GM18502 (cell line): ENCODE measurements at regions not wholly inside any gene's neighbourhood (a gene's known extent, or its start where the extent isn't known, plus 50 kb on each side); places are given as distances from the start of the nearest gene placed in this dataset.
"Not testable (repeated sequence)": the region's sequence is repeated elsewhere in the genome, so short reads cannot be mapped to it uniquely, and the experiment has no call there.

Source experiments
- ATAC-seq: cut with Tn5 transposase; IDR thresholded peaks from one replicate; pipeline ENCODE4 v1.9.1; 2021; ENCODE audit warnings: mild to moderate bottlenecking; ENCODE audit not compliant: unreplicated experiment, poor library complexity

DNA sequence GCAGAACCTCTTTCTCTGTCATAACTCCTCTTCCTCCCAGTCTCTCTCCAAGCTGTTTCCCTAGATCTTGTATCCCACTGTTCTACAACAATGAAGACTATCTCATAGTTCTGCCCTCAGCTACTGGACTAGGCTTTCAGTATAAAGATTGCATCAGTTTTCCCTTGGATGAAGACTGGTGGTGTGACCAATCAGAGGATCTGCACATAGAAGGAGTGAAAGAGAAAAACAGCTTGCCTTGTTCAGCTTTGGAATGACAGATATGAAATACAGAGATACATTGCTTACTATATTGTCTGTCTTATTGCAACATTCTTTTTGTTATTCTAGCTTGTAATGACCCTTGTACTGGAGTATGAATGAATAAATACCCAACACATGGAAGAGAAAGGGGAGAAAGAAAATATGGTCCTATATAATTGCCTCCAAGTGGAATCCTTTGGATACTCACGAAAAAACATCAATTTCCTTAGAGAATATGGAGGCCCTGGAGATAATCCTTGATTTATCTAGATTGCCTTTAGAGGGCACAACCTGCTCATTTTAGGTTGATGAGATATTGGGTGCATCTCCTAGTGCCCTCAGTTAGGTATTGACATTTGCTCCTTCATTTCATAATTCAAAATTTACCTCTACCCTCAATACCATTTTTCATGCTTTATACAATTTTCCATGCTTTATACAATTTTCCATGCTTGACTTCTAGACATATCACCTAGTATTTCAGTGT, 395.8 kb downstream of the NAF1 start:
- no peak for ATAC-seq

DNA sequence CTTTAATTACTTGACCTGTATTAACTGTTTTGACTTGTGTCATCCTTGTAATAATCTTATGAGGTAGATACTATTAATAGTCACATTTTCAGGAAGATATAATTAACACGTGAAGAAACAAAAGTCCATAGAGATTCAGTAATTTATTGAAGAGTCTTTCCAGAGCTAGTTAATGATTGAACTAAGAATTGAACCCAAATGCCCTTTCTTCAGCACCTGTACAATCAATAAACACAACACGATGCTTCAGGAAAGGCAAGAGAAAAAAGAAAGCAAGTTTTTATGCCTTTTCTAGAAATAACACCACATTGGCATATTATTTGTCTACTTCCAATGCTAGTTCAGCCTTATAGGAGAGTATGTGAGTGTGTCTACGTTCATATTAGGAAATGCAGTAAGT, 399.6 kb downstream of the NAF1 start:
- ATAC-seq, result no peak

DNA sequence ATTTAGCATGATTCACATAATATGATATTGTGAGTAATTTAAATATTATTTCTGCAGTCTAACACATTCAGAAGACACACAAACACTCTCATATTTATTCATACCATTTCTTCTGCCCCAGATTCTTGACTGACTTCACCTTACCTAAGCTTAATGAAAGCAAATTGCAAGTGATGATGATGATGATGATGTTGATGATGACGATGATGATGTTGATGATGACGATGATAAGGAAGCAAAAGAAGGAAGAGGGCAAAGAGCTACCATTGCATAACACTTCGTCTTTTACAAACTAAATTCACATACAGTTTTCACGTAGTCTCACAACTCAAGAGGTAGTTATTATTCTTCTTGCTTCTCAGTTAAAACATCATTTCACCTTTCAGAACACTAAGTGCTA, 404.7 kb downstream of the NAF1 start:
- no peak for ATAC-seq

DNA sequence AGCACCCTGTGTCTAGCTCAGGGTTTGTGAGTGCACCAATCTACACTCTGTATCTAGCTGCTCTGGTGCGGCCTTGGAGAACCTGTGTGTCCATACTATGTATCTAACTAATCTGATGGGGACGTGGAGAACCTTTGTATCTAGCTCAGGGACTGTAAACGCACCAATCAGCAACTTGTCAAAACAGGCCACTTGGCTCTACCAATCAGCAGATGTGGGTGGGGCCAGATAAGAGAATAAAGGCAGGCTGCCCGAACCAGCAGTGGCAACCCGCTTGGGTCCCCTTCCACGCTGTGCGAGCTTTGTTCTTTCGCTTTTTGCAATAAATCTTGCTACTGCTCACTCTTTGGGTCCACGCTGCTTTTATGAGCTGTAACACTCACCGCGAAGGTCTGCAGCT, 426.5 kb downstream of the NAF1 start:
- ATAC-seq, result not testable (repeated sequence)

DNA sequence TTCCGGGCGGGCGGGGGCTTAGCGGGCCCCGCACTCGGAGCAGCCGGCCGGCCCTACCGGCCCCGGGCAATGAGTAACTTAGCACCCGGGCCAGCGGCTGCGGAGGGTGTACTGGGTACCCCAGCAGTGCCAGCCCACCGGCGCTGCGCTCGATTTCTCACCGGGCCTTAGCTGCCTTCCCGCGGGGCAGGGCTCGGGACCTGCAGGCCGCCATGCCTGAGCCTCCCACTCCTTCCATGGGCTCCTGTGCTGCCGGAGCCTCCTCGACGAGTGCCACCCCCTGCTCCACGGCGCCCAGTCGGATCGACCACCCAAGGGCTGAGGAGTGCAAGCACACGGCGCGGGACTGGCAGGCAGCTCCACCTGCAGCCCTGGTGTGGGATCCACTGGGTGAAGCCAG, 427.1 kb downstream of the NAF1 start:
- ATAC-seq, result not testable (repeated sequence)

DNA sequence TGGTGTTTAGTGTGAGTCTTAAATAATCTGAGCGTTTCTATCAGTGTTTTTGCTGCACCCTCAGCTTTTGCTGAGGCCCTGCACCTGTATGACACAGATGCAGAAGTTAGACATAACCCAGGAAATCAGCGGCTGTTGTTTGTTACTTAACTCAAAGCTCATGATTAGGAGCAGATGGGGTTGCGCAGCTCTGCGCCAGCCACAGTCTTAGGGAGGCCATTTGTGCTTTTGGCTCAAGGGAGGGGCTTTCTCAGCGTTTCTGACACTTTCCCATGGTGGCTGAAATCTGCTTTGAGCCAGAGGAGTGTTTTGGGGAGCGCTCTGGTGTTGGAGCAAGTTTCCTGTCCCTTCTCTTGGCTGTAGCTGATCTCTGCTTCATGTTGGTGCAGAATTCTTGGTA, 433.8 kb downstream of the NAF1 start:
- no peak for ATAC-seq

DNA sequence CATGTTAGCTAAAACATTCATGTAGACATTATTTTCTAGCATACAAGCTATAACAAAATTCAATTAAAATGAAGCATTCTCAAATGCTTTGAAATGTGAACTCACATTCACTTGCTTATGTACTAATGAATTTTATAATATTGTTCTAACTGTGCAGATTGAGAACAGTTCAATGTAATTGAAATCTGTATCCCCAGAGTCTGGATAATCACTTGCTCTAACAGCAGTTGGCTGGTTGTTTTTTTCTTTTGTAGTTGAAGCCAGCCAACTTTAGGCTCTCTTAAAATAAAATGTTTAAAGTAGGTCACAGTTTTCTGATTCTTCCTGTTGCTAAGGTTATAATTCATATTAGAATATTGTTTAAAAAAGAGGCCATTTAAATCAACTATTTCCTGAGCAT, 438.9 kb downstream of the NAF1 start:
- no peak for ATAC-seq

DNA sequence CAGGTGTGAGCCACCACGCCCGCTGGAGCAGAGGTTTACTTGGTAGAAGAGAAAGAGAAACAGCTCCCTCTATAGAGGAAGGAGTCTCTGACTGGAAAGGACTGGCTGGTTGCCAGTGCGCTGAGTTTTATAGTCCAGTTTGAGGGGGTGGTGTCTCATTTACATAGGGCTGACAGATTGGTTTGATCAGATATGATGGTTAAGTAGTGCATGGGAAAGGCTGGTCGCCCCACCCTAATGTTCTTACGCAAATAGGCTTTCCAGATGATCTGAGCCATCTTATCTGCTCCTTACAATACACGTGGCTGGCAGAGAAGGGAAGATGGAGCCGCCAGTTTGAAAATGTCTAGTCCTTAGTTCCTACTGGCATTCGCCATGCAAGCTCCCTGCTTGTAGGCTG, 439.5 kb downstream of the NAF1 start:
- no peak for ATAC-seq

DNA sequence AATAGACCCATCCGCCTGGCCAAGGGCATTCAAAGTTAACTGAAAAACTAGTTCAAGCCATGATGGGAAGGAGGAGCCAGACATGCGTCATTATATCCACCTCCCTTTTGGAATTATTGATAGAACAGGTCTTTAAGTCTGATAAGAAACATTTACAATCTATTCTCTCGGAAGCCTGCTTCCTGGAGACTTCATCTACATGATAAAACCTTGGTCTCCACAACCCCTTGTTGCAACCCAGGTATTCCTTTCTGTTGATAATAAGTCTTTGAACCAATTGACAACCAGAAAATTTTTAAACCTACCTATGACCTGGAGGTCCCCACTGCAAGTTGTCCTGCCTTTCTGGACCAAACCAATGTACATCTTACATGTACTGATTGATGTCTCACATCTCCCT, 451.3 kb downstream of the NAF1 start:
- ATAC-seq, result no peak

DNA sequence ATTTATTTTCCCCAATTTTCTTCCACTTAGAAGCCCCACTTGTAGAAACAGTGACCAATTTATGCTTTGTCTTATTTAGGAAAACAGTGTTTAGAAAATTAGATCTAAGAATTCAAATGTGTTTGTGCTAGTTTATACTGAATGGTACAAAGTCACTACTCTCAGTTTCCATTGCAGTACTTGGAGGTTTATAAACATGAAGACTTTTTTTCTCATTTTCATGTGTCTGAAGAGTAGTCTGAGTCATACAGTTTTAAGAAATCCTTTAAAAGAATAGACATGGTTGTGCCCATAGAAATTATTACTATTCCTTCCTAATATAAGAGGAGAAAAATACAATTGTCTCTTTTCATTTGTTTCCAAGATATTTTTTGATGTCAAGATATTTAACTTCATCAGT, 458.7 kb downstream of the NAF1 start:
- peak; percentile 58 for ATAC-seq

DNA sequence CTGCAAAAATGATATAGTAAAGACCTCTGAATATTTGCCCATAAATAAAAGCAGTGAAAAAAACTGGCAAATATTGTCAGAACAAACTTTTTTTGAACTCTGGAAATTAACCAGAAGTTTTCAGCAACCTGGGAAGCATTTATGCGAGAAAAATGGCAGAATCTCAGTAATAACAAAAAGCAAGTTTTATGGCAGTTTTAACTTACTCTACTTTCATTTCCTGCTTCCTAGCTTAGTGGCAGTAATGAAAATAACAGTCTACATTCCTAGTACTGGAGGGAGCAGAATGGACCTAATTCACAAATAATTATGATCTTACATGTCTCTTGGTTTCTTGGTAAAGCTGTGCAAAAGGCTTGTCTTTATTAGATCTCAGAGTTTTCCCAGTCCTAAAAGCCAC, 460.1 kb downstream of the NAF1 start:
- no peak for ATAC-seq

DNA sequence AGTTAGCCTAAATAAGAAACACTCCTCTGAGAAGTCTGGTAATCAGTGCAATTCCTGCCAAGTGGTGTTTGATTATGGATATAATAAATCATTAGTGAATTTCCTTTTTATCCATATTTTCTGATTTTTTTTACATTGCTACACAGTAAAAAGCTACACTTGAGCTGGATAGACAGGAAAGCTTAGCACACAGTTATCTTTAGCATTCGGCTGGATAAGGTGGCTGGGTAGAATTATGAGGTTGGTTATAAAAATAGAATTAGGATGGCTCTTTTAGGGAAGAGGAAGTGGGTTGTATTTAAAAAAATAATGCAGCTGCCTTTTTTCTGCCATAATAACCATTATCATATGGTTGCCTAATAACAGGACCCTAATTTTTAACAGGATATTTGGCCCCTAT, 460.6 kb downstream of the NAF1 start:
- no peak for ATAC-seq

DNA sequence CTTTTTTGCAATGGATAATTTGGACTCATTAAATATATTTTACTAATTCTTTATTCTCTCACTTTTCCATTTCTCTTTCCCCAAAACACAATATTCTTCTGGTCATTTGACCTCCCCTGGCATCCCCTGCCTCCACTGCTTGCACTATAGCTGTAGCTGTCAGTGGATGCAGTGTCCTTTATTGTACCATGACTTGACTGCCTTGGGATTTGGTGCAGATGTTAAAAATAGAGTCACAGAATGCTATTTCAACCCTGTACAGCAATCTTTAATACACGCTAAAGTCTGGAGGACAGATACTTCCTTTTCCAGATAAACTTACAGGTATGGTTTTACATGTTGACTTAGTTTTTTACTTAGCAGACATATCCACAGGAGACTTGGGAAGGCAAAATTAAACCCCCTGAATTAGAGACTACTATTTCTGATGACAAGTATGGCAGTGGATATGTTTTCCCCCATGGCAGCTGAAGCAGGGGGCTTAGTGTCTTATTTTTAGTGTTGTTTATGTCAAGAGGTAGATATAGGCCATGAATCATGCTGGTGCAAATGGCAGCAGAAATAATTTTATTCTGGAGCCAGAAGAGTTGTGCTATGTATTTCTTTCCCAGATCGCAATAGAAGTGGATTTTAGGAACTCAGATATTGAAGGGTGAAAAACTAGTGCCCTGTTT, 461.4 kb downstream of the NAF1 start:
- ATAC-seq, result no peak

DNA sequence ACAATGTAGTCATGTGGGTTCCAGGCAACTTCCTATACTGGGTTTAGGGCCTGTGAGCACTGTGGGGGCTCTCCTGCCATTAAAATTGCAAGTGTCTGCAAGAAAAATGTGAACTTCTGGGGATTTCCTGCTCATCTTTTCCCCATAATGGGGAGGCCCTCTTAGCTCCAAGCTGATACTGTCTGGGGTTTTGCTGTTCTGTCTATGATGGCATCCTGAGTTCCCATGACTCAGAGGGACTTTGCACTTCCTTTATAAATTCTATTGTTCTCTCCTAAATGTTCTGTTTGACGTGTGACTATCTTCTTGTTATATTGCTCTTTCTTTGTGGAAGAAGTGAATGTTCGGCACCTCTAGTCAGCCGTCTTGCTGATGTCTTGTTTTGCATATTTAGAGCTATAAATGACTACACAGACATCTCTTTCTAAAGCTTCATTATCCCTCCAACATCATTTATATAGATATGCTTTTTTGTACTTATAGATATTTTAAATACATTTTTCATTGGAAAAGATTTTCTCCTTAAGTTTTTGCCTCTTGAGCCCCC, 465.8 kb downstream of the NAF1 start:
- ATAC-seq, result peak; percentile 62

DNA sequence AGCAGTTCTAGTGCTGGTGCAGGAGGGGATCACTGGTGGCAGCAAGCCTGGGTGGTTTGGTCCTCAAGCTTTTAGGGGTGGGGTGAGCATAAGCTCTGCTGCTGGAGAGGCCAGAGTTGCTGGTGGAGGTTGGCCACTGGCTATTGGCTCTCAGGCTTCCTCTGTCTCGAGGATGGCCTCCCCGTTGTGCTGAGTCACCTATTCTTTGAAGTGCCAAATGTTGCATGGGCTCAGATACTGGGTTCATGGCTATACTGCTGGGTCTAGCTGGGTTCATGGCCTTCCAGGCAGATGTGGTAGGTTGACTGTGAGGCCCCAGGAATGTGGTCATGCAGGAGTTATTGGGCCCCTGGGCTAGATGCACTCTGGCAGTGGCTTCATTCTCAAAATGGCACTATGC, 466.3 kb downstream of the NAF1 start:
- ATAC-seq, result peak; percentile 24

DNA sequence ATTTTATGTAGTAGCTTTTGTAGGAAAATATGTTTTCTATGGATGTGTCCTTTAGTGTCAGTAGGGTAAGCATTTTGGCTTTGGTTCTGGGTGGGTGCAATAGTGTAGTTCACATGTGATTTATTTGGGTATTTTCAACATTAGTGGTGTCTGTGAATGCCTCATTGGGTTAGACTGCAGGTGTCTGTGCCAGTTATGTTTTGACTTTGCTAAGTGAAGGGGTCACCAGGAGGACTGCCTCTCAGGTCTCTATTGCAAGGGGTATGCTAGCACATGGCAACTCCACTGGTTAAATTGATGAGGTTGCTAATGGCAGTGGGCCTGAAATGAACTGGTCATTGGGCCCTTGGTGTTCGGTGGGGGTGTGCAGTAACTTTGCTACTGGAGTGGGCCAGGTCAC, 467.1 kb downstream of the NAF1 start:
- ATAC-seq, result peak; percentile 35

DNA sequence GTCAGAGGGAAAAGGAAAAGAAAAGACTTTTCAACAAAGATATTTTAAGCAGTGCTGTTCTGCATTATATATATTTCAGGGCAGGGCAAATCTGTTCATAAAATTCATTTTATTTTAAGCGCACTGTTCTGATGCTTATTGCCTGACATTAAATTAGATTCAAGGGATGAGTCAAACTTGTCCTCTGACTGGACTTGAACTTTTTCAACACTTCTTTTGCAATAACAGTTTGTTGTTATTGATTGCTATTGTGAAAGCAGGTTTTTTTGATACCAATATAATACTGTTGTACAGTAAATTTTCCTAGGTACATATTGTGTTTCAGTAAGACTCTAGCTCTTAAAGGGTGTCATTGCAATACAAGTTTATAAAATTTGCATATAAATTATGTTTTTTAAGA, 481.3 kb downstream of the NAF1 start:
- no peak for ATAC-seq

DNA sequence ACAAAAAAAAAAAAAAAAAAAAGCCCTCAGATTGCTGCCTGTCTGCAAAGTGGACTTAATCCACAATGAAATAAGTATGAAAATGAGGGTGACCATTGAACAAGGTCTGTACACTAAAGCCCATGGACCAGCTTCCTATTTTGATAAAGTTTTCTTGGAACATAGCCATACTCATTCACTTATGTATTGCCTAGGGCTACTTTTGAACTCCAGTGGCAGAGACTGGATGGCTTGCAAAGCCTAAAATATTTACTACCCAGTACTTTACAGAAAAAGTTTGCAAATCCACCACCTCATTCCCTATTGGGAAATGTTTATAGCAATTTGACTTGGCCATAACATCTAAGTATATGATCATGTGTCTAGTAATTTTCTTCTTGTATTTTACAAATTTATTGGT, 481.7 kb downstream of the NAF1 start:
- no peak for ATAC-seq

DNA sequence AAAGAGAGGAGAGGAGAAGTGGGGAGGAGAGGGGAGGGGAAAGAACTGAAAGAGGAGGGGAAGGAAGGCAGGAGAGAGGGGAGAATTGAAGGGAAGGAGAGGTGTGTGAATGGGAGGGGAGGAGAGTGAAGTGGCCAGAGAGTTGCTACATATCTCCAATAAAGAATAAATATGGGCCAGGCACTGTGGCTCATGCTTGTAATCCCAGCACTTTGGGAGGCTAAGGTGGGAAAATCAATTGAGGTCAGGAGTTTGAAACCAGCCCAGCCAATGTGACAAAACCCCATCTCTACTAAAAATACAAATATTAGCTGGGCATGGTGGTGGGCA, 482.4 kb downstream of the NAF1 start:
- ATAC-seq, result no peak

DNA sequence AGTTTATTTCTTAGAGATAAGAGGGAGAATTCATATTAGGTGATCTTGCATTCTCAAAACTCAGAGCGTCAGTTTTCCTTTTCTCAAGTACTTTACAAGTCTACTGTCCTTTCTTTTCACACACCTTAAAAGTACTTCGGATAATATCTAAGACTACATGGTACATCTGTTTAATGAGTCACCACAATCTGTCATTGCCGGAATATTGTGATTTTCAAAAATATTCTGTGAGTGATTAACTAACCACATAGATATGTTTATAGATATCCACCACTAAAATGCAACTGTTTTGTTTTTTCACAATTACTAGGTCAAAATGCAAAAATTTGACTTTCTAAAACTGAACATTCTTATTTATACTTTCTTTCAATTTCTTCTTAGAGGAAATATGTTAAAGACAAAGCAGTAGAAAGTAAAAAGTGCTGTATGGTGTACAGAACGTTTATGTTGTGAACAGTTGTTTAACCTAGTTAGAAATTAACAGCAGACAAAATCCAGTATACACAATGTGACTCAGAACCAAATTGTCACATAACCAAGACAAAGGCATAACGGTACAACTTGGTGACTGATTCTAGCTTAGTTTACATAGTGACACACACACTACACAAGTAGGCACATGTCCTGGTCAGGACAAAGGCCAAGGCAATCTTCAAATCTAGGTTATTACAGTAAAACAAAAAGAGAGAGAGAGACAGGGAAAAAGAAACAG, 482.9 kb downstream of the NAF1 start:
- peak; percentile 85 for ATAC-seq

DNA sequence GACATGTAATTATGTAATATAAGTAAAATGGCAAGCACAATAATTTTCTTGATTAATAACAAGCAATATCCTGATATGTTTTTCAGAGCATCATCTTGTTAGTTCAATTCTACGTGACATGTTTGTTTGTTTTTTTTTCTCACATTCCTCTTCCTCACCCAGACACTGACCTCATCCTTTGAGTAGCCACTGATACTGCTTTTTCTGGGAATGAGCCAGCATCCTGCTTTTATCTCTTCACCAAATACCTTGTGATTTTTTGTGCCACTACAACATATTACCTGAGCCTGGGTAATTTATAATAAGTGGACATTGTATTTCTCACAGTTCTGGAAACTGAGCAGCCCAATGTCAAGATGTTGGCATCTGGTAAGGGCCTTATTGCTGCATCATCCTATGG, 484.0 kb downstream of the NAF1 start:
- no peak for ATAC-seq
